Loucy (cell line): ENCODE measurements at regions not wholly inside any gene's neighbourhood (a gene's known extent, or its start where the extent isn't known, plus 50 kb on each side); places are given as distances from the start of the nearest gene placed in this dataset.

Experiments used
- EZH2phosphoT487 ChIP-seq: fragments of 200-600 bp; IDR thresholded peaks from 2 replicates; pipeline ENCODE4 v1.6.1; 2018; ENCODE audit warnings: antibody characterized with exemption, mild to moderate bottlenecking, moderate library complexity, borderline replicate concordance
- TF ChIP-seq, protein P1 (sequence below): fragments of 200-600 bp; sonication (generic); conservative IDR thresholded peaks from 2 replicates; pipeline ENCODE4 v1.5.1; 2014; ENCODE audit warnings: mild to moderate bottlenecking, antibody characterized with exemption, low read length

DNA sequence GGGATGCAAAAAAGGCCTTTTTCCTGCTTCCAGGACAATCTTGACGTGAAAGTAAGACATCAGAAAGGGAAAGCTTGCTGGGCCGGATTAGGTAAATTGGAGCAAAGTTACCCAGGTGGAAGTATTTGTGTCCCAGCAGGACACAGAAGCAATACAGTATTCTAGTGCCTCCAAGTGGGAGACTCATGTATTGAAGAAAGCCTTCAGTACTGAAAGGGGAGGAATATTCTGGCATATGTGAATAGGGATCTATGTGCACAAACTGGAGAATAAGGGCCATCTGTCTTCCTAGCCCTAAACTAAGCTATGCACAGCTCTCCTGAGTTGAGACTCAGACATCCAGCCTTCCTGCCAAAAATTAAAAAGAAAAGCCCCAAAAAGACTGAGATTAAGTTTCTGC, 327.3 kb upstream of the CDH8 start:
- TF ChIP-seq, protein P1, sequence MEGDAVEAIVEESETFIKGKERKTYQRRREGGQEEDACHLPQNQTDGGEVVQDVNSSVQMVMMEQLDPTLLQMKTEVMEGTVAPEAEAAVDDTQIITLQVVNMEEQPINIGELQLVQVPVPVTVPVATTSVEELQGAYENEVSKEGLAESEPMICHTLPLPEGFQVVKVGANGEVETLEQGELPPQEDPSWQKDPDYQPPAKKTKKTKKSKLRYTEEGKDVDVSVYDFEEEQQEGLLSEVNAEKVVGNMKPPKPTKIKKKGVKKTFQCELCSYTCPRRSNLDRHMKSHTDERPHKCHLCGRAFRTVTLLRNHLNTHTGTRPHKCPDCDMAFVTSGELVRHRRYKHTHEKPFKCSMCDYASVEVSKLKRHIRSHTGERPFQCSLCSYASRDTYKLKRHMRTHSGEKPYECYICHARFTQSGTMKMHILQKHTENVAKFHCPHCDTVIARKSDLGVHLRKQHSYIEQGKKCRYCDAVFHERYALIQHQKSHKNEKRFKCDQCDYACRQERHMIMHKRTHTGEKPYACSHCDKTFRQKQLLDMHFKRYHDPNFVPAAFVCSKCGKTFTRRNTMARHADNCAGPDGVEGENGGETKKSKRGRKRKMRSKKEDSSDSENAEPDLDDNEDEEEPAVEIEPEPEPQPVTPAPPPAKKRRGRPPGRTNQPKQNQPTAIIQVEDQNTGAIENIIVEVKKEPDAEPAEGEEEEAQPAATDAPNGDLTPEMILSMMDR: no peak
- TF ChIP-seq EZH2phosphoT487: no peak
